Activated CD8-positive, alpha-beta memory T cell treated with anti-CD3 and anti-CD28 coated beads, Interleukin-2, amount 50 U/mL, for 4 hours (primary cell): ENCODE measurements at regions not wholly inside any gene's neighbourhood (a gene's known extent, or its start where the extent isn't known, plus 50 kb on each side); places are given as distances from the start of the nearest gene placed in this dataset.
"Not testable (repeated sequence)": the region's sequence is repeated elsewhere in the genome, so short reads cannot be mapped to it uniquely, and the experiment has no call there.

ENCODE experiments used
- DNase-seq: peaks from one replicate; pipeline ENCODE4 v3.0.0-alpha.2; 2020

DNA sequence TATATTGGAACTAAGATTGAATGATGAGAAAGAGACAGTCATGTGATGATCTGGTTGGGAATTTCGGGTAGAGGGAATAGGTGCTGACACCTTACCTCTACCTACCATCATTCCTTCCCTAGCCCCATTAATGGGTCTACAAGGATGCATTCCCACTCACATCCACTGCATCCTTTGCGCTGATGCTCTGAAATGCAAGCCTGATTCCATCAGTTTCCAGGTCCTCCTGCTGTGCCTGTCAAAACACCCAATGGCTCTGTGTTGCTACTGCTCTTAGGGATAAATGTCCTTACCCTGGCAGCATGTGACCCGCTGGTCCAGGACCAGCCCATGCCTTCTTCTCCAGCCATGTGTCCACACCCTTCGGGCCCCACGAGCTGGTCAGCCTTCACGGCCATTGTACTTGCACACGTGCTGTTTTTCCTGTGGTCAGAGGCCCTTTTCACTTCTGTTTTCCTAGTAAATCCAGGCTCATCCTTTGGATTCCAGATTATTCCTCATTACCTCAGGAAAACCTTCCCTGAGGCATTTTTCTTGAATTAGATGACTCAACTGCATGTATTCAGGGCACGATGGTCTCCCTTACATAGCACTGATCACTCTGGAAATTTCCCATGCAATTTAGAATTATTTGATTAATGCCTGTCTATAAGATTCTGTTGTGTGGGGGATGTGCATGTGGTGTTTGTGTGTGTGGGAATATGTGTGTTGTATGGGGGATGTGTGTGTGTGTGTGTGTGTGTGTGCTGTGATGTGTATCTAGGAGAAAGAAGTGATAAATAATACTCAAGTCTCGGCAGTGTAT is 185.0 kb downstream of the DIRAS2 start:
- DNase-seq = no peak

DNA sequence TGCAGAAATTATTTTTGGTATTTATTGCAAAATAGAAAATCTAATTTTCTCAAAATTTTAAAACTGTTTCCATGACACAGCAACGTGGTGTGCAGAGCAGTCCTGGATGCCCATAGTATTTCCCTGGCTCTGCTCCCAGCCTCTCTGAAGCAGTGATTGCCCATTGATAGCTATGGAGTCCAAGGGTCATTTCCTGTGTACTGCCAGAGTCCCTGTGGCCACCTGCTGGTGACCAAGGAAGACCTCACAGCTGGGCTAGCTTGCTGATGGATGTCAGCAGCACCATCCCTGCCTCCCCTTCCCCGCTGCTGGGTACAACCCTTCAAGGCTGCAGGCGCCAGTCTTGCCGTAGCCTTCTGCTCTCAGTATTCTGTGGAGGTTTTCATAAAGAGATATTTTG is 184.1 kb downstream of the DIRAS2 start:
- no peak for DNase-seq

DNA sequence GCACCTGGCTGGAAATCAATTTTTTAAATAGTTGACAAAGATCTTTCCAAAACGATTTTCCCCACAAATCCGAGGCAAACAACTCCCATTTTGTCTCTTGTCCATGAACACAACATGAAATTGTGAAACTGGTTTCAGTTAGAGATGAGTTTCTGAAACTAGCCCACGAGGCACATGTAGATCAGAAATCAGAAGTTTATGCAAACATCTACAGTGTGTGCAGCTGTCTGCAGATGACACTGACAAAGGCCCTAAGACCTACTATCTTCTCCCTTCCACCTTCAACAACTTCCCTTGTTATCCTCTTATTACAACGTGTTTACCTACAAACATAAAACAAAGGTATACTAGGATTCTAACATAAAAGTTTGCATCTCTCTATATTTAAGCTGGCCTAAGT is 183.3 kb downstream of the DIRAS2 start:
- DNase-seq = no peak

DNA sequence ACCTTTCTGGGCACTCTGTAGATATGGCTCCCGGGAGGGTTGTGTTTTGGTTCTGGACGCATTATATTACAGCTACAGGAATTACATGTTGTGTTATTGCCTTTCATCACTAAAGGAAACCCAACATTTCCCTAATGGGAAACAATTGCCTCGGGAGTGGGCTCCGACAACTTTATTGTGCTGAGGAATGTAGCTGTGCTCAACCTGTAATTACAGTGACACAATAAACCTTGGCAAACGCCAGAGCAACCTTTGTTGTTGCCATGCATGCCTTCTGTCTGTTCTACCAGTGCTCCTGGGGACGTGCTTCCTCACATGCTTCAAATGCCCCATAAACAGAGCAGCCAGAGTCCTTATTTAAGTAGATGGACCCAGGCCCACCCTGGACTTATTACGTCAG is 182.4 kb downstream of the DIRAS2 start:
- no peak for DNase-seq

DNA sequence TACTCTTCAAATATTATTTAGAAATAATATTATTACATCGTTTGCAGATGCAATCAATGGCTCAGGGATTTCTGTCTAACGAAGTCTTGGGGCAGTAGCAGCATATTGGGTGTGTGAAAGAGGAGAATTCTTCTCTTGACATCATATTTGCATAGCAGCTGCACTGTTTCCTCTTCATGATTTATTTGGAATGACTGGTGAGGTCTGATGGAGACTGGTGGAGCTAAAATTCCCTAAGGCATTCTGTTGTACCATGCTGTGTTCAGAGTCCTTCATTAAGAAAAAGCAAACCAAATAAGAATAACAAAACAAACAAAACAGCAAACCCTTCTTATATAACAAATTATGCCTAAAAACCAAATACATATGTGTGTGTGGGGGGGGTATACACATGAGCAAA is 177.6 kb downstream of the DIRAS2 start:
- no peak for DNase-seq

DNA sequence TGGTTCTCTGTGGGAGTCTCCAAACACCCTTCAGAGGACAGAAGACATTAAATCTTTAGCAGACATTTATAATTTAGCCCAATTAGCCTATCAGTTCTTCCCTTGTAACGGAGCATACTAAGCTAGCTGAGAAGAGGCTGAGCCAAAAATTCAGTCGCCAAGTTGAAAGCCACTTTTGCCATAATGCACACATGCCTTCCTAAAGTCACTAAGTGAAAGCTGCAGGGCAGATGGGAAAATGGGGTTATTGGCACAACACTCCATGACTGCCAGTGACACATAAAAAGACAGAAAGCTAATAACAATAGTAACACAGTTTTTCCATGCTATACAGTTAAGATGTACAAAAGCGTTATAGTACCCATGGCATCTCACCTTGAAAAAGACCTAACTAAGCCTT is 176.2 kb downstream of the DIRAS2 start:
- DNase-seq = no peak

DNA sequence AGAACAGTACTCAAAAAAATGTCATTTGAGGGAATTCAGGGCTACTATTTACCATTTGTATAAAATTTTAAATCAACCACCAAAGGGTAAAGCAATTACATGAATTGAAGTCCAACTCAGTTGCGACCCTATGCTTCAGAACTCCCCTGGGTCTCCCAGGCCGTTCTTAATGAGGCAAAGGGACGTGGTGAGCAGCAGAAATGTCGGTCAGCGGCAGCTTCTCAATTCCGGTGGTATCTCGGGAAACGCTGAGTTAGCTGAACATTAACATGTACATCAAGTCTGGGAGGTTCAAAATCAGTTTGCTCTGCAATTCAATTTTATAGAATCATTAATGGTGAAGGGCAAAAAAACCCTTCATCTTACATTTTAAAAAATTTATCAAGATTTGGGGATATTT is 173.2 kb downstream of the DIRAS2 start:
- no peak for DNase-seq

DNA sequence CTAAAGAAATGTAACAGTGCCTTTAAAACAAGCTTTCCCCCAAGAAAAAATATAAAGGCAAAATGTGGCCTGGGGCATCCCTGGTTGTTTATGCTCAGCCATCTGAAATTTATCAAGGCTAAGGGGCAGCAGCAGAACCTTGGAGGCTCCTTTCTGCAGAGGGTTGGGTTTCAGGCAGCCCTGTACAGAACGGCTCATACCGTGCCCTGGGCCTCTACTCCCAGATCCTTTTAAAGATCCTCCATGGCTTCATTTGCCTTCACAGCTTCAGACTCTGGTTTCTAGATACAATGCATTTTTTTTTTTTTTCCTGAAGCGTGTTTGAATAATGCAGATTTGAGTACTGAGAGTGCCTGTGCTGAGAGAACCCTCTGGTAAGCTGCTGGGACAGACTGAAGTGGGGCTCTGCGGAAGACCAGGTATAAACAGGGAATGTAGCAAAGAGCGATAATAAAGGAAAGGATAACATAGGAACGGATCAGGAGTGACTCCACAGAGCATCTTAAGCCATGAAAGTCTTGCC is 172.7 kb downstream of the DIRAS2 start:
- DNase-seq = no peak

DNA sequence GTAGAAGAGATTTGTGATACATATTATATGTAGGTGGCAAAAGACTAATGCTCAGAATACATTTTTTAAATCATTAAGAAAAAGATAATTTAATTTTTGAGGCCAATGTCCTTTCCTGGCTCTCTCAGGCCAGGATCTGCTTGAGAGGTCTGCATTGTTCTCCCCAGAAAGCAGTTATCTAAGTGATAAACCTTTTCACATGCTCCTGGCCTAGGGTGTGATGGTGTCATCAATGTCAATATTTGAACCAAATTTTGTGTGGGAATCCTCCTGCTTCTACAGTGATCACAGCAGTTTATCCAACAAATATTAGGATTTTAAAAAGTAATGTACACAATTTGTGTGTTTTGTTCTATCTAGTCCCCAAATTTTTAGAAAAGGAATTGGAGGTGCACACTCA is 166.6 kb downstream of the DIRAS2 start:
- no peak for DNase-seq

DNA sequence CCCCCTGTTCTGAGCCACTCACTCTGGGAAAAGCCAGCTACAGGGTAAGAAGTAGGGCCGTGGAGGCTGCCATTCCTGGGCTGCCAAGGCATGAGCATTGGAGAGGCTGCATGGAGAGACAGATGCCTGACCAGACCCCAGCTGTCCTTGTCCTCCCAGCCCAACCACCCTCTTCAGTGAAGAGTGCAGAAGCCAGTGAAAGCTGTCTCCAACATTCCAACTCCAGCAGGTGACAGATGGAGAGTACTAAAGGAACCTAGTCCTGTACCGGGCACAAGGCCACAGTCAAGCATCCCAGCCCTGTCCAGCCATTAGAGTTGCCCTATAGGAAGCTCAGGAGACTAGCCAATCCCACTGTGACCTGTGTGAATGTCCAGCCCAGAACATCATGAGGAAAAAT is 165.1 kb downstream of the DIRAS2 start:
- no peak for DNase-seq

DNA sequence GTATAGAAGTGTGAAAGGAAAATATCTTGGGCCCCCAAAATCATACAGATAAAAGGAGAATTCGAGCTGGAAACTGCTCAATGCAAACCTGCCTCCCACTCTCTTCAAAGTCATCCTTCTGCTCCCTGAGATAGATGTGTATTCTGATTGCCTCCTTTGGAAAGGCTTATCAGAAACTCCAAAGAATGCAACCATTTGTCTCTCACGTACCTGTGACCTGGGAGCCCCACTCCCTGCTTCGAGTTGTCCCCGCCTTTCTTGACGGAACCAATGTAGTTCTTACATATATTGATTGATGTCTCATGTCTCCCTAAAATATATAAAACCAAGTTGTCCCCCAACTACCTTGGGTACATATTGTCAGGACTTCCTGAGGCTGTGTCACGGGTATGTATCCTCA is 163.8 kb downstream of the DIRAS2 start:
- no peak for DNase-seq

DNA sequence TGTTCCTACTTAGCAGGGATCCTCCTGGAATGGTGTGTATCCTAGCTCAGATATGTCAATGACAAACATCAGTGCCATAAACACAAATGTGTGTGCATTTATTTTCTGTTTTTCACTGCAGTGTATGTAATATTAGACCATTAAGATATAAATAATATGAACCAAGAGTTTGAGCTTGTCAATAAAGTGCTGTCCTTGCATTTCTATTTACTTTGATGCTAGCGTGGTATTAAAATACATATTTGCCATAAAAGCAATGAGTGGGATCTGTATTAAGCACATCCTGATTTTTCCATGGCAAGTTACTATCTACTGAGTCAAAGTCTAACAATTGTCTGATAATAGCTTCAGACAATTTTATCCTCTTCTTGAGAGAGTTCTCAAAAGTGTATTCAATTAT is 157.6 kb downstream of the DIRAS2 start:
- no peak for DNase-seq

DNA sequence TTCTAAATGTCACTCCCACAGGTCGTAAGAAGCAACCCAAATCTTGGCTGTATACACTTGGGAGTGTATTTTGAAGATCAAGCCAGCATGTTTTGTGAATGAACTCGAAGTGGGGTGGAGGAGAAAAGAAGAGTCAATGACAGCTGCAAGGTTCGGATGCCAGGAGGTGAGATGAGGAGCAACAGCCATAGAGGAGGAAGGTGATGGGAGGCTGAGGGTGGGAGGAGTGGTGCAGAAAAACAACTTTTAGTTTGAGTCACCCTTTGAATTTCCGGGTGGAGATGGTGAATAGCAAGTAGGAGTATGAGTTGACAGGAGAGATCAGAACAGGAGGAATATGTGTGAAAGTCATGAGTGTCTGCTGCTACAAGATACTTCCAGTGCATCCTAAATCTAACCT is 153.6 kb downstream of the DIRAS2 start:
- DNase-seq = no peak

DNA sequence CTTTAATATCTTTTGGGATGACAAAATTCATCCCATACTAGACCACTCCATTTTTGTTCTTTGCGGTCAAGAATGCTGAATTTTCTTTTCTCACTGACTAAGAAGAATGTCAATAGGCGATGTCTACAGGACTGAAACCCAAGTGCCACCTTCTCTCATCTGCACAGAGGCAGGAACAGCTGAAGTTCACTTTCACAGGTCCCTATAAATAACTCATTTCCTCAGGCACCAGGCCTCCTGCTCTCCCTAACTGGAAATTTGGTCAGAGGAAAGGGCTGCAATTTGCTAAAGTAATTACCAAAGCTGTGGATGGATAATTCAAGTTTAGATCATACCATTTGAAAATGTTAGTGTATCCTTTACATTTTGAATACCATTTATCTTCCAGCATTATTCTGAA is 142.9 kb downstream of the DIRAS2 start:
- DNase-seq = no peak

DNA sequence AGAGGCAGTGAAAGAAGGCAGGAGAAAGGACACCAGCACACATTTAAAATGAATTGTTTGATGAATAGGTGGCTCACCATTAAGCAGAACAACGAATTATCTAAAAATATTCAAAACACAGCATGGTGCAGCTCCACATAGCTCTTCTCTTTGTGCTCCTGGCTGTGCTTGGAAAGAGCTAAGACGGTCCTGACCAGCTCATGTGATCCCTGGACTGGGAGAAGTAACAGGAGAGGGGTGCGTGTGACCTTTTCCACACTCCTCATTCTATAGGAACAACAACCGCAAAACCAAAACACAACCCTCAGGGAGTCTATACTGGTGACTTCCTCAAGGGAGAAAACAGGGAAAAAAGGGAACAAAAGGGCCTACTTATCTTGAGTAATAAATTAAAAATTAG is 140.5 kb downstream of the DIRAS2 start:
- no peak for DNase-seq

DNA sequence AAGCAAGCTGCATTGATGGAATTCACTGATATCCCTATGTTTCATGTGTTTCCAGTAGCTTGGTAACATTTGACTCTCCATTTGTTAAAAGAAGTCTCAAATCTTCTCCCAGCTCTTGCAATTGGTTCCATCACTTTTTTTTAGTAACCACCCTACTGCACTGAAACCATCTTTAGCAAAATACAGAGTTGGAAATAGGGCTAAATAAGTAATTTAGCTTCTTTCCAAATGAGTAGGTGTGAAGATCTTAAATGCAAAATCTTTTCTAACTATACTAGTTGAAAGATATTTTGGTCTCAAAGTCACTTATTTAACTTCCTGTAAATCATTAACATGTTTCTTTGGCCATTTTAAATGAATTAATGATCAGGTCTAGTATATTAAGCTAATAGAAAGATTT is 138.1 kb downstream of the DIRAS2 start:
- DNase-seq = no peak

DNA sequence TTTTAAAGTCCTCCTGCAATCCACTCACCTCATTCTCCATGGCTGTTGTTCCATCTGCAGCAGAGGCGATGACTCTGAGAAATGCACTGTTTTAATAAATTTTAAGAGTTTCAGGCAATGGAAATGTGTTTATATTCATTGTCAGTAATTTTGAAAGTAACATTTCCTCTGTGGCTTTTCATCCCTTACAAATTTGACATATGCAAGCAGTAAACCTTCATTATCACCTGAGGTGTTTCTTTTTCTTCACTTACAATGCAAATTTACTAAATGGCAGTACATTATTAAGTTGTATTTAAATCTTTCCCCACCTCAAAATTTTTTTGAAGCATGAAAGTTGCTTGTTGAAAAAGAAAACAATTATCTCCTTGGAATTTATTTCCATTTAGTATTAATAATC is 136.9 kb downstream of the DIRAS2 start:
- DNase-seq = no peak

DNA sequence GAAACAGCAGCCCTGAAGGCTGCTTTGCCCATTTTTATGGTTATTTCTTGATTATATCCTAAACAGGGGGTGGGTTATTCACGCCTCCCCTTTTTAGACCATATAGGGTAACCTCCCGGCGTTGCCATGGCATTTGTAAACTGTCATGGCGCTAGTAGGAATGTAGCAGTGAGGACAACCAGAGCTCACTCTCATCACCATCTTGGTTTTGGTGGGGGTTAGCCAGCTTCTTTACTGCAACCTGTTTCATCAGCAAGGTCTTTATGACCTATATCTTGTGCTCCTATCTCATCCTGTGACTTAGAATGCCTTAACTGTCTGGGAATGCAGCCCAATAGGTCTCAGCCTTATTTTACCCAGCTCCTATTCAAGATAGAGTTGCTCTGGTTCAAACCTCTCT is 136.2 kb downstream of the DIRAS2 start:
- not testable (repeated sequence) for DNase-seq

DNA sequence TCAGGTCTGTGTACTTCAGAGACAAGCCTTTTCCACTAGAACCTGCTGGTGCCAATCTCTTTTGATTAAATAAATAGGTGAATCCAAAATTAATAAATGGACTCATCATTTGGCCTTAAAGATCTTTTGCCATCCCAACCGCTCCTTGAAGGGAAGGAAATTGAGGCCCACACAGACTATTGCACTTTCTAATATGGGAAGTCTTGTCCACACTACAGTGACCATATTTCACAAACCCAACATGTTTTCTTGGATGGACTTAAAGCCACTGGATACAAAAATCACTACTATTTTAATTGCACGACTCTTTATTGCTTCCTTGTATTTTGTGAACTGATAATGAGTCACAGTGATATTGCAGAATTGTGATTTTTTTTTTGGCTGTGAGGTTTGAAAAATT is 135.0 kb downstream of the DIRAS2 start:
- DNase-seq = no peak

DNA sequence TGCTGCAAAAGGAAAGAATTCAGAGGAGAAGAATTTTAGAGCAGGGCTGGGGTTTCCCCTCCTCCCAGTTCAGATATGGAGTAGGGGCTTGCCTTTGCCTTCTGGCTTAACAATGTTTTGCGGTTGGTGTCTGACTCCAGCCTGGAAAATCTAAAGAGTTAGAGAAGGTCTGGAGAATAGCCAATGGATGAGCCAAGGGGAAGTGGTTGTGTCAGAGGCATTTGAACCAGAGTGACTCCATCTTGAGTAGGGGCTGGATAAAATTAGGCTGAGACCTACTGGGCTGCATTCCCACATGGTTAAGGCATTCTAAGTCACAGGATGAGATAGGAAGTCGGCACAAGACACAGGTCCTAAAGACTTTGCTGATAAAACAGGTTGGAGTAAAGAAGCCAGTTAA is 133.7 kb downstream of the DIRAS2 start:
- no peak for DNase-seq

DNA sequence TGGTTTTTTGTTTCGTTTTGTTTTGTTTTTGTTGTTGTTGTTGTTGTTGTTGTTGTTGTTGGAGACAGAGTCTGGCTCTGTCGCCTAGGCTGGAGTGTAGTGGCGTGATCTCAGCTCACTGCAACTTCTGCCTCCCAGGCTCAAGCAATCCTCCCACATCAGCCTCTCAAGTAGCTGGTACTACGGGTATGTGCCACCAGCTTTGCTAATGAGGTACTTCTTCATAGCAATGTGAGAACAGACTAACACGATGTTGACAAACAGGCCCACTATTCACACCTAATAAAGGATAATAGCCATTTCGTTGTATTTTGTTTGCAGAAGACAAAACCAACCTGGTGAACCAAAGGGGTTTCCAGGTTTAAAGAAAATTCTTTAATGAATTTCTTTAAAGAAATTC is 130.9 kb downstream of the DIRAS2 start:
- DNase-seq = no peak

DNA sequence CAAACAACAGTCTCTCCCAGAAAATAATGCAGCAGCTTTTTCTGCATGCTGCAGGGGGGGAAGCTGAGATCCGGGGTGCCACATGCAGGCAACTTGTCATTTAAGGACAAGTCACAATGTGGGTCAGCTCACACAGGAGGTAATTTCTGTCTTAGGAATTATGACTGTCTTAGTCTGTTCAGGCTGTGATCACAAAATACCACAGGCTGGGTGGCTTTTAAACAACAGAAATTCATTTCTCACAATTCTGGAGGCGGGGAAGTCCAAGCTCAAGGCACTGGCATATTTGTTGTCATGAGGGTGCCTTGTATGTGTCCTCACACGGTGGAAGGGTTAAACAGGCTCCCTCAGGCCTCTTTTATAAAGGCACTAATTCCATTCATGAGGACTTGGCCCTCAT is 127.7 kb downstream of the DIRAS2 start:
- DNase-seq = no peak

DNA sequence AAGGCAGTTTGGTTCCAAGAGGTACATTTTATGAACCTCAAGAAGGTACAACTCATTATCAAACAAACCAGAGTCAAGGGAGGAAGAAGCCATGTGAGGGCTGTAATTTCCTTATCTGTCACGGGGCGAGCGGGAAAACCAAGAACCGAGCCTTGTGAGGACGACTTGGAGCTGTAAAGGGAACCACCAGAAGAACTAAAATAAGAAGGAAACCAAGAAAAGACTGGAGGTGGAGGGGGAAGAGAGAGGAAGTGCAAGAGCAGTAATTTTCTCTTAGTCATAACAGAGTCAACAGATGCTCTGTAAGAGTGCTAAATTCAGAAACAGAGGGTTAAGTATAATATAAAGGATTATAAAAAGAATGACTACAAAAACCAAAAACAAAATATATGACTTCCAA is 127.1 kb downstream of the DIRAS2 start:
- DNase-seq = no peak

DNA sequence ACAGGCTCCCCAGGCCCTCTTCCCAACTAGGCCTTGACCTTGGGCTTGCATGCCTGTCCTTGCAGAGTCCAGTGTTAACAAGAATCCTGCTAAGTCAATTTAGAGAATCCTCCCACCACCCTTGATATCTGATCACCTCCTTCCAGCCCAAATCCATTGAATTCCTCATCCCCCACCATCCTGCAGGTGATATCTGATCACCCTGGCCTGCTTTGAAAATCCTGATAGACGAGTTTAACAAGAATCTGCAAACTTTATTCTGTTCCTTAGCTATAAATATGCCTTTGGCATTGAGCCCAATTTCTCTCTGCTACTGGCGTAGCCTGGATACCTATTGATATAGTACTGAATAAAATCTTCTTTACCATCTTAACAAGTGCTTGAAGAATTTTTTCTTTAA is 125.5 kb downstream of the DIRAS2 start:
- DNase-seq = no peak
